HG02970 (cell line): ENCODE measurements at regions not wholly inside any gene's neighbourhood (a gene's known extent, or its start where the extent isn't known, plus 50 kb on each side); places are given as distances from the start of the nearest gene placed in this dataset.

ENCODE experiments used
- ATAC-seq: cut with Tn5 transposase; IDR thresholded peaks from one replicate; pipeline ENCODE4 v1.9.1; 2021; ENCODE audit warnings: mild to moderate bottlenecking, moderate library complexity, moderate number of reproducible peaks; ENCODE audit not compliant: unreplicated experiment, low FRiP score

- no peak for ATAC-seq
These were observed 120.8 kb downstream of the CEBPB start for GRCh38 chr20:50311308-50312001.

GRCh38 chr20:50312002-50312681 lies 121.5 kb downstream of the CEBPB start:
- ATAC-seq = no peak

GRCh38 chr20:50312682-50313521 lies 122.3 kb downstream of the CEBPB start:
- ATAC-seq = no peak

- no peak for ATAC-seq
These were observed 122.8 kb downstream of the CEBPB start for GRCh38 chr20:50313522-50313820.

GRCh38 chr20:50313827-50314677 lies 123.4 kb downstream of the CEBPB start:
- no peak for ATAC-seq

GRCh38 chr20:50314678-50315335 lies 124.2 kb downstream of the CEBPB start:
- ATAC-seq = no peak

- no peak for ATAC-seq
These were observed 125.2 kb downstream of the CEBPB start for GRCh38 chr20:50315586-50316551.

GRCh38 chr20:50317116-50317515 lies 126.5 kb downstream of the CEBPB start:
- no peak for ATAC-seq

- no peak for ATAC-seq
These were observed 127.0 kb downstream of the CEBPB start for GRCh38 chr20:50317609-50318008.

GRCh38 chr20:50318710-50319109 lies 128.1 kb downstream of the CEBPB start:
- no peak for ATAC-seq

- no peak for ATAC-seq
These were observed 129.6 kb downstream of the CEBPB start for GRCh38 chr20:50320005-50320900.

- no peak for ATAC-seq
These were observed 130.5 kb downstream of the CEBPB start for GRCh38 chr20:50320901-50321796.

- ATAC-seq = no peak
These were observed 131.3 kb downstream of the CEBPB start for GRCh38 chr20:50321797-50322480.

GRCh38 chr20:50322703-50323131 lies 132.1 kb downstream of the CEBPB start:
- ATAC-seq = no peak

GRCh38 chr20:50323209-50323608 lies 132.6 kb downstream of the CEBPB start:
- ATAC-seq = no peak
